ENCODE measurements at regions not wholly inside any gene's neighbourhood (a gene's known extent, or its start where the extent isn't known, plus 50 kb on each side); places are given as distances from the start of the nearest gene placed in this dataset.

DNA sequence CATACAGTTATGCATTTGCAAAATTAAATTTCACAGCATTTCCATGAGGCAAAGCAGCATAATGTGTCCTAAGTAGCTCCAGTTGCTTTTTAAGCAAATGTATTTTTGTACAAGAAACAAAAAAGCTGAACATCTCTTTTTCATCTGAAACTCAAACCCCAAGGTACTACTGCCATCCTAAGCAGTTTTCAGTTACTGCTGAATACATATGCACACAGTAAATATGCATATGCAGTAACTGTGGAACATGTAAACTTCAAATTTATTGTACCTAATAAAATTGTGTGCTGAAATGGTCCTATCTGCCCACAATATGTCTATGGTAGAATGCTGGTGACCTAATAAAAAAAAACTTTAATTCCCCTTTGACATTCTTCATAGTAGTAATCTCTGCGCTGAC, 458.6 kb upstream of the INTU start:
- TF ChIP-seq, protein P1, sequence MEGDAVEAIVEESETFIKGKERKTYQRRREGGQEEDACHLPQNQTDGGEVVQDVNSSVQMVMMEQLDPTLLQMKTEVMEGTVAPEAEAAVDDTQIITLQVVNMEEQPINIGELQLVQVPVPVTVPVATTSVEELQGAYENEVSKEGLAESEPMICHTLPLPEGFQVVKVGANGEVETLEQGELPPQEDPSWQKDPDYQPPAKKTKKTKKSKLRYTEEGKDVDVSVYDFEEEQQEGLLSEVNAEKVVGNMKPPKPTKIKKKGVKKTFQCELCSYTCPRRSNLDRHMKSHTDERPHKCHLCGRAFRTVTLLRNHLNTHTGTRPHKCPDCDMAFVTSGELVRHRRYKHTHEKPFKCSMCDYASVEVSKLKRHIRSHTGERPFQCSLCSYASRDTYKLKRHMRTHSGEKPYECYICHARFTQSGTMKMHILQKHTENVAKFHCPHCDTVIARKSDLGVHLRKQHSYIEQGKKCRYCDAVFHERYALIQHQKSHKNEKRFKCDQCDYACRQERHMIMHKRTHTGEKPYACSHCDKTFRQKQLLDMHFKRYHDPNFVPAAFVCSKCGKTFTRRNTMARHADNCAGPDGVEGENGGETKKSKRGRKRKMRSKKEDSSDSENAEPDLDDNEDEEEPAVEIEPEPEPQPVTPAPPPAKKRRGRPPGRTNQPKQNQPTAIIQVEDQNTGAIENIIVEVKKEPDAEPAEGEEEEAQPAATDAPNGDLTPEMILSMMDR (IDR thresholded peaks at IDR 0.05; ENCODE audit: insufficient read depth, low read depth, low read length), result no peak
- TF ChIP-seq EZH2 (IDR thresholded peaks at IDR 0.05; ENCODE audit: insufficient read depth, low read length), result no peak
- H3K79me2 ChIP-seq (ENCODE audit: insufficient read depth, low read length), result no peaks in the 10 kb centered on the region
- H3K4me1 Mint-ChIP-seq (ENCODE audit: low read depth, unreplicated experiment), result no peaks in the 10 kb centered on the region
- H3K27ac Mint-ChIP-seq (ENCODE audit: unreplicated experiment), result no peak overlapping the region
- H3K36me3 ChIP-seq (ENCODE audit: insufficient read depth, low read length), result no peaks in the 10 kb centered on the region
- H3K4me1 ChIP-seq (ENCODE audit: insufficient read depth, low read length), result no peaks in the 10 kb centered on the region
- no peaks in the 10 kb centered on the region for H3K36me3 Mint-ChIP-seq (ENCODE audit: low read depth, unreplicated experiment)
- no peak overlapping the region for H3K4me3 ChIP-seq (ENCODE audit: insufficient read depth, low read depth, low read length)
- H3K27me3 ChIP-seq (ENCODE audit: insufficient read depth, low read length), result no peaks in the 10 kb centered on the region
- no peak overlapping the region for H2AFZ ChIP-seq (ENCODE audit: low read depth, low read length)
- H3K9me3 ChIP-seq (ENCODE audit: insufficient read depth, low read depth, low read length), result no peaks in the 10 kb centered on the region
- H3K9ac ChIP-seq (ENCODE audit: low read length), result no peak overlapping the region
- DNase-seq (ENCODE audit: low read depth), result no peak
- no peak overlapping the region for H3K4me3 Mint-ChIP-seq (ENCODE audit: unreplicated experiment)
- no peak overlapping the region for H3K4me2 ChIP-seq (ENCODE audit: low read length)
- no peaks in the 10 kb centered on the region for H4K20me1 ChIP-seq (ENCODE audit: insufficient read depth, low read length)
- FAIRE-seq, result no peak
- no peaks in the 10 kb centered on the region for H3K9me3 Mint-ChIP-seq (ENCODE audit: unreplicated experiment)
- H3K27ac ChIP-seq (ENCODE audit: low read depth, low read length), result no peak overlapping the region
- no peaks in the 10 kb centered on the region for H3K27me3 Mint-ChIP-seq (ENCODE audit: low read depth, unreplicated experiment)

DNA sequence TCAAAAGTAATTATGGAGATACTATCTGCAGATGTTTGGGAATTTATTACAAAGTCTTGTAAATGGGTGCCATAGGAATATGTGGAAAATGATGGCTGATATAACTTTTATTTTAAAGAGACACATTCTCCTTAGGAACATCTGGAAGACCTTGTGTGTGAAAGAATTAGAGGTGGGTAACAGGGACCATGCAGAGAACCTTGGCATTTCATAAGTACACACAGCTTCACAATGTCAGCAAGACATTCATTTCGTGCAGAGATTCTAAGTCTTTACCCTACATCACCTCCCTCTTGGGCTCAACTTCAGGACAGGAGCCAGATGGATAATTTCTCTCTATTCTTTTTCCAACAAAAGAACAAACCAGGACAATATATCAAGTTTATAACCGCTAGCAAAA, 458.1 kb upstream of the INTU start:
- no peaks in the 10 kb centered on the region for H3K27me3 Mint-ChIP-seq (ENCODE audit: low read depth, unreplicated experiment)
- Histone ChIP-seq H3K9me3 (ENCODE audit: insufficient read depth, low read depth, low read length) (no peaks in the 10 kb centered on the region), H3K27ac (ENCODE audit: low read depth, low read length) (no peak overlapping the region), H3K4me2 (ENCODE audit: low read length) (no peak overlapping the region), H4K20me1 (ENCODE audit: insufficient read depth, low read length) (no peaks in the 10 kb centered on the region), H3K9ac (ENCODE audit: low read length) (no peak overlapping the region), H2AFZ (ENCODE audit: low read depth, low read length) (no peak overlapping the region), H3K27me3 (ENCODE audit: insufficient read depth, low read length) (no peaks in the 10 kb centered on the region), H3K79me2 (ENCODE audit: insufficient read depth, low read length) (no peaks in the 10 kb centered on the region), H3K4me1 (ENCODE audit: insufficient read depth, low read length) (no peaks in the 10 kb centered on the region), H3K36me3 (ENCODE audit: insufficient read depth, low read length) (no peaks in the 10 kb centered on the region), H3K4me3 (ENCODE audit: insufficient read depth, low read depth, low read length) (no peak overlapping the region)
- no peaks in the 10 kb centered on the region for H3K9me3 Mint-ChIP-seq (ENCODE audit: unreplicated experiment)
- no peak for FAIRE-seq
- no peak for DNase-seq (ENCODE audit: low read depth)
- no peak overlapping the region for H3K27ac Mint-ChIP-seq (ENCODE audit: unreplicated experiment)
- H3K4me1 Mint-ChIP-seq (ENCODE audit: low read depth, unreplicated experiment), result no peaks in the 10 kb centered on the region
- no peaks in the 10 kb centered on the region for H3K36me3 Mint-ChIP-seq (ENCODE audit: low read depth, unreplicated experiment)
- no peak overlapping the region for H3K4me3 Mint-ChIP-seq (ENCODE audit: unreplicated experiment)
- TF ChIP-seq EZH2 (IDR thresholded peaks at IDR 0.05; ENCODE audit: insufficient read depth, low read length), result no peak
- TF ChIP-seq, protein P1 (IDR thresholded peaks at IDR 0.05; ENCODE audit: insufficient read depth, low read depth, low read length), result no peak

DNA sequence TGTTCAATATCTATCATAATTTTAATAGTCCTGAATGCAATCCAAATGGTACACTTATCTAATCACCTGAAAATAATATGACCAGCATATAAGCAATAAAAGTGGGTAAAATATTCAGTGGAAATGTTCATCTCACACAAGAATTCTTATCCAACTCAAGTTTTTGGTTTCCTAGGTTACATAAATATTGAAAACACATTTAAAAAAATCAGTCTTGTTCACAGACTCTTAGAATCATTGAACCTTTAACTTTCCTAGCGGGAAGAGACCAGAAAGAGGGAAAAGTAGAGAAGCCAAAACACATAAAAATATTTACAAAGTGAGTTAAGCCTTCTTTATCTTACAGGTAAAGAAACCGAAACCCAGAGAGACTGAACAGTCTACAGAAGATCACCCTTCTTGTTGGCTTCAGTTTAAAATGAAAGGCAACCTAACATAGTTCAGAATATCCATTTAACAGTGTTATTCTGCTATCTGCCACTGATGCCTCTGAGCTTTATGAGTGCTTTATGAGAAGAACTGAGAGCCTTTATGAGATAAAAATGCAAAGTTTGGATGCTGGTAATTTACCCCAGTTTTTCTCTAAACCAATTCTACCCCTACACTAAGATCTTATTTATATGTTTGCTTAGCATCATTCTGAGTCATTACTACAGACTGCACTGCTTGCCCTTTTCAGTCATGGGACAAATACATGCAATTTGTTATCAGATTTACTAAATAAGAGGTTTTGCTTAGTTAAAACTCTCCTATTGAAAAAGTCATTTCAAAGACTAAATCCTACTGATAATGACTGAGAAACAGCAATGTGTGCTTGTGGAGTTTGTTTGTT, 453.3 kb upstream of the INTU start:
- Mint-ChIP-seq H3K36me3 (ENCODE audit: low read depth, unreplicated experiment) (no peaks in the 10 kb centered on the region), H3K4me1 (ENCODE audit: low read depth, unreplicated experiment) (no peaks in the 10 kb centered on the region), H3K4me3 (ENCODE audit: unreplicated experiment) (no peak overlapping the region), H3K9me3 (ENCODE audit: unreplicated experiment) (peaks cover 8% of the 10 kb centered on the region), H3K27me3 (ENCODE audit: low read depth, unreplicated experiment) (no peaks in the 10 kb centered on the region), H3K27ac (ENCODE audit: unreplicated experiment) (no peak overlapping the region)
- Histone ChIP-seq H3K79me2 (ENCODE audit: insufficient read depth, low read length) (no peaks in the 10 kb centered on the region), H3K4me2 (ENCODE audit: low read length) (no peak overlapping the region), H3K4me3 (ENCODE audit: insufficient read depth, low read depth, low read length) (no peak overlapping the region), H3K27ac (ENCODE audit: low read depth, low read length) (no peak overlapping the region), H3K9ac (ENCODE audit: low read length) (no peak overlapping the region), H4K20me1 (ENCODE audit: insufficient read depth, low read length) (no peaks in the 10 kb centered on the region), H3K9me3 (ENCODE audit: insufficient read depth, low read depth, low read length) (no peaks in the 10 kb centered on the region), H3K36me3 (ENCODE audit: insufficient read depth, low read length) (no peaks in the 10 kb centered on the region), H3K27me3 (ENCODE audit: insufficient read depth, low read length) (no peaks in the 10 kb centered on the region), H2AFZ (ENCODE audit: low read depth, low read length) (no peak overlapping the region), H3K4me1 (ENCODE audit: insufficient read depth, low read length) (no peaks in the 10 kb centered on the region)
- FAIRE-seq (no peak), DNase-seq (ENCODE audit: low read depth) (no peak)
- TF ChIP-seq, protein P1 (IDR thresholded peaks at IDR 0.05; ENCODE audit: insufficient read depth, low read depth, low read length), result no peak
- TF ChIP-seq EZH2 (IDR thresholded peaks at IDR 0.05; ENCODE audit: insufficient read depth, low read length), result no peak
